HepG2 (cell line): ENCODE measurements at regions not wholly inside any gene's neighbourhood (a gene's known extent, or its start where the extent isn't known, plus 50 kb on each side); places are given as distances from the start of the nearest gene placed in this dataset.
A peak's percentile ranks its signal among the peaks of the same experiment; 100 is the strongest.

Source experiments
- ATAC-seq: fragments of 200-7000 bp; cut with Tn5 transposase; 3 replicates; pipeline ENCODE4 v1.9.1; 2020; ENCODE audit warnings: mild to moderate bottlenecking, moderate library complexity
- BruUV-seq: library from RNA; stranded (reverse); fragments of 400-500 nt; replicated peaks from 2 replicates; lab custom pipeline; 2021; lab: Mats Ljungman, UMichigan
- CTCF ChIA-PET: fragments of 300-600 bp; formaldehyde crosslinking; extraction: SDS; loops from one replicate; lab custom pipeline; 2021; ENCODE audit warnings: low total read pairs, inconsistent platforms, low intra/inter-chr PET ratio; lab: Yijun Ruan, JAX
- POLR2A ChIA-PET: fragments of 350-600 bp; sonication (Branson Sonifier 250); formaldehyde crosslinking; loops from one replicate; lab custom pipeline; 2020; ENCODE audit warnings: antibody characterized with exemption, inconsistent platforms; lab: Yijun Ruan, JAX
- DNase-seq: peaks from one replicate; pipeline ENCODE4 v3.0.0-alpha.2; 2015; ENCODE audit warnings: low spot score
- FAIRE-seq: peaks from 3 replicates; lab custom pipeline; 2011; peaks lifted over from hg19 to GRCh38; lab: Jason Lieb, UNC
- H2AFZ ChIP-seq: one replicate; pipeline ENCODE4 v1.6.1; 2011; ENCODE audit warnings: low read length, inconsistent platforms
- H3K27ac ChIP-seq: fragments of 300-600 bp; 3 replicates; pipeline ENCODE4 v1.8.0; 2011; ENCODE audit warnings: mixed run types, mild to moderate bottlenecking, mixed read lengths, low read length, inconsistent platforms; ENCODE audit not compliant: insufficient read depth; ENCODE audit errors: extremely low read length
- H3K27me3 ChIP-seq, 2 experiments: fragments of 200-600 bp in 1 of 2; 2 replicates in 1 of 2; 3 replicates in 1 of 2; pipeline versions ENCODE4 v1.6.0 to v1.8.0; 2011; ENCODE audit warnings: low read length in 2 of 2, mild to moderate bottlenecking in 2 of 2, moderate library complexity in 2 of 2, inconsistent platforms in 1 of 2; ENCODE audit not compliant: insufficient read depth in 2 of 2, control insufficient read depth in 1 of 2
- H3K36me3 ChIP-seq, 2 experiments: fragments of 200-600 bp in 1 of 2; replicated peaks in 1 of 2; 2 replicates in 1 of 2; 3 replicates in 1 of 2; pipeline versions ENCODE4 v1.5.1 to v1.8.0; 2011; ENCODE audit warnings: low read length in 2 of 2, inconsistent platforms in 1 of 2; ENCODE audit not compliant: insufficient read depth in 2 of 2, control insufficient read depth in 1 of 2
- H3K4me1 ChIP-seq: 2 replicates; pipeline ENCODE4 v1.5.1; 2012; ENCODE audit warnings: low read length, inconsistent platforms; ENCODE audit not compliant: insufficient read depth
- H3K4me2 ChIP-seq: 2 replicates; pipeline ENCODE4 v1.6.0; 2011; ENCODE audit warnings: low read depth, low read length, inconsistent platforms
- H3K4me3 ChIP-seq, 3 experiments: fragments of 200-600 bp in 1 of 3; sonication (generic), shearing (Covaris generic) in 1 of 3; replicated peaks in 1 of 3; 2 replicates each; pipeline ENCODE4 v1.5.1; 2011 to 2016; ENCODE audit warnings: low read length in 3 of 3, inconsistent platforms in 2 of 3, low read depth in 2 of 3, mild to moderate bottlenecking in 2 of 3, control low read depth in 1 of 3, mixed read lengths in 1 of 3; ENCODE audit not compliant: insufficient read depth in 1 of 3
- H3K79me2 ChIP-seq: one replicate; pipeline ENCODE4 v1.6.1; 2011; ENCODE audit warnings: low read length, inconsistent platforms; ENCODE audit not compliant: insufficient read depth
- H3K9ac ChIP-seq: 2 replicates; pipeline ENCODE4 v1.6.0; 2011; ENCODE audit warnings: mild to moderate bottlenecking, low read depth, low read length, inconsistent platforms; ENCODE audit not compliant: insufficient read depth
- H3K9me3 ChIP-seq: 2 replicates; pipeline ENCODE4 v1.5.1; 2012; ENCODE audit warnings: mild to moderate bottlenecking, low read length
- H4K20me1 ChIP-seq: 2 replicates; pipeline ENCODE4 v1.6.0; 2011; ENCODE audit warnings: inconsistent platforms, mild to moderate bottlenecking, low read length, moderate library complexity; ENCODE audit not compliant: insufficient read depth
- CBFB ChIP-seq: sonication (generic); formaldehyde crosslinking; IDR thresholded peaks from 2 replicates; pipeline ENCODE4 v1.4.0; 2020; ENCODE audit warnings: missing genetic modification reagents
- ETV5 ChIP-seq: IDR thresholded peaks from 2 replicates; pipeline ENCODE4 v1.6.1; 2018; ENCODE audit warnings: missing biosample characterization, missing genetic modification reagents, inconsistent platforms, borderline replicate concordance
- ISL2 ChIP-seq: sonication (generic); formaldehyde crosslinking; IDR thresholded peaks from 2 replicates; pipeline ENCODE4 v1.5.0; 2020; ENCODE audit warnings: missing genetic modification reagents
- RXRA ChIP-seq: sonication (generic); formaldehyde crosslinking; IDR thresholded peaks from 2 replicates; pipeline ENCODE4 v1.5.1; 2020; ENCODE audit warnings: missing genetic modification reagents
- ZNF430 ChIP-seq: sonication (generic); formaldehyde crosslinking; IDR thresholded peaks from 2 replicates; pipeline ENCODE4 v1.9.0; 2021; ENCODE audit warnings: mild to moderate bottlenecking, missing genetic modification reagents
- ZNF441 ChIP-seq: sonication (generic); formaldehyde crosslinking; IDR thresholded peaks from 2 replicates; pipeline ENCODE4 v1.7.0; 2021; ENCODE audit warnings: missing genetic modification reagents, borderline replicate concordance
- ZNF572 ChIP-seq: sonication (generic); formaldehyde crosslinking; IDR thresholded peaks from 2 replicates; pipeline ENCODE4 v1.5.1; 2020; ENCODE audit warnings: mild to moderate bottlenecking, missing genetic modification reagents
- ZNF615 ChIP-seq: sonication (generic); formaldehyde crosslinking; IDR thresholded peaks from 2 replicates; pipeline ENCODE4 v1.5.0; 2020; ENCODE audit warnings: mild to moderate bottlenecking, missing genetic modification reagents, borderline replicate concordance
- ZNF720 ChIP-seq: sonication (generic); formaldehyde crosslinking; IDR thresholded peaks from 2 replicates; pipeline ENCODE4 v1.4.0; 2020; ENCODE audit warnings: missing genetic modification reagents
- WGBS: methylation state at CpG from one replicate; pipeline ENCODE4 v1.1.6; 2017; ENCODE audit warnings: low lambda C conversion rate; 5-methylcytosine and 5-hydroxymethylcytosine counted together
- in situ Hi-C: cut with HindIII; loops from 2 replicates; pipeline ENCODE4 v1.10.0; 2017; ENCODE audit warnings: low pct_unique_long_range_greater_than_20kb; ENCODE audit not compliant: extremely low pct_ligation_motif_present
- intact Hi-C: fragments of 100-400 bp; cut with micrococcal nuclease; formaldehyde crosslinking; loops from one replicate; pipeline ENCODE4 v1.10.0; 2022; ENCODE audit not compliant: unreplicated experiment
- TF ChIP-seq, protein P1 (sequence below): sonication (generic); formaldehyde crosslinking; conservative IDR thresholded peaks from 2 replicates; pipeline ENCODE4 v1.8.0; 2022; ENCODE audit warnings: low read depth, missing genetic modification reagents
- TF ChIP-seq, protein P2 (sequence below): IDR thresholded peaks from 2 replicates; pipeline ENCODE4 v1.6.1; 2016; ENCODE audit warnings: low read depth, missing genetic modification reagents, missing compliant biosample characterization

DNA sequence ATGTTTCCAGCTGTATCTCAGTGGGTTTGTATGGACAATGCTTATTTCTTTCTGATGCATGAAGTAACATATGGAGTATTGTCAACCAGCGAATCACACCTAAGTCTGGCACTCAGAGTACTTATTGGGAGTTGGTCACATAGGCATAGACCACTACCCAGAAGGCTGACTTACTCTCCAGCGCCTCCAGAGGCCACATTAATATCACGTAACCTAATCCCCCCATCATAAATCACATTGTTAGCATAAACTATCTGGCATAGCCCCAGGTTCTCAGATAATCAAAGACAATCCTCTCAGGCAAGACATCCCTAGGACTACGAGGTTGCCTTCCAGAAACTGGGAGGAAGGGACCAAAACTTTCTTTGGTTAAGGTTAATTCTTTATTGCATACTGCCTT is 560.5 kb upstream of the PABPC4L start:
- DNase-seq (peak; percentile 1), ATAC-seq (peak; percentile 59), FAIRE-seq (no peak)
- WGBS = 23% methylated on average over 4 of the region's 4 CpGs
- TF ChIP-seq ZNF615 (no peak), ZNF572 (CRISPR knock-in tag) (no peak), RXRA (no peak)
- in situ Hi-C loops (no loop called here), intact Hi-C loops (no loop called here)
- no peaks in the 10 kb centered on the region for H3K27me3 ChIP-seq
- POLR2A ChIA-PET = no interaction called here
- no peaks in the 10 kb centered on the region for H3K36me3 ChIP-seq
- no peaks in the 10 kb centered on the region for H4K20me1 ChIP-seq
- H3K79me2 ChIP-seq = no peaks in the 10 kb centered on the region
- H3K27ac ChIP-seq = no peak overlapping the region
- no TSS peak for BruUV-seq
- H2AFZ ChIP-seq = no peak overlapping the region
- no peak overlapping the region for H3K4me2 ChIP-seq
- no peak overlapping the region for H3K9ac ChIP-seq
- no peaks in the 10 kb centered on the region for H3K9me3 ChIP-seq
- H3K4me1 ChIP-seq = no peaks in the 10 kb centered on the region
- CTCF ChIA-PET = no interaction called here
- H3K4me3 ChIP-seq = no peak overlapping the region

DNA sequence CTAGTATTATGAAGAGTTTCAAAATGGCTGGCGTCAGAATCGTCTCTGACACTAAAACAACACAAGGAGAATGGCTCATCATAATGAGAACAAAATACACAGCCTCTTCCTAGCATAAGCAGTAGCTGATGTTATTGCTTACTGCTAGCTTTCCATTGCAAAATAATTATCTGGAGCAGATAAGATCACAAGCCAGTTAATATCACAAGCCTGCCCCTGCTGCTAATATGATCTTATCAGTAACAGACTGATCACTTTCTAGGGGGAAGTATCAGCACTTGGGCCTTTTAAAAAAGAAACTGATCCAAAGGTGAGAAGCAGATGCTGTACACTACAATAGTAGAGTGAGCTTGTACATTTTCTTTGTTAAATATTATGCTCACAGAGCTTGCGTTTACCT is 554.8 kb upstream of the PABPC4L start:
- no peaks in the 10 kb centered on the region for H3K36me3 ChIP-seq
- H3K27me3 ChIP-seq = no peaks in the 10 kb centered on the region
- ChIA-PET POLR2A (no interaction called here), CTCF (no interaction called here)
- no peak overlapping the region for H3K4me2 ChIP-seq
- DNase-seq = no peak
- no TSS peak for BruUV-seq
- intact Hi-C loops = no loop called here
- no peak for TF ChIP-seq ISL2
- TF ChIP-seq CBFB (CRISPR knock-in tag) = no peak
- no peak for TF ChIP-seq ZNF430 (CRISPR knock-in tag)
- TF ChIP-seq ZNF441 (CRISPR knock-in tag) = no peak
- TF ChIP-seq ETV5 (CRISPR knock-in tag) = no peak
- TF ChIP-seq, protein P1, sequence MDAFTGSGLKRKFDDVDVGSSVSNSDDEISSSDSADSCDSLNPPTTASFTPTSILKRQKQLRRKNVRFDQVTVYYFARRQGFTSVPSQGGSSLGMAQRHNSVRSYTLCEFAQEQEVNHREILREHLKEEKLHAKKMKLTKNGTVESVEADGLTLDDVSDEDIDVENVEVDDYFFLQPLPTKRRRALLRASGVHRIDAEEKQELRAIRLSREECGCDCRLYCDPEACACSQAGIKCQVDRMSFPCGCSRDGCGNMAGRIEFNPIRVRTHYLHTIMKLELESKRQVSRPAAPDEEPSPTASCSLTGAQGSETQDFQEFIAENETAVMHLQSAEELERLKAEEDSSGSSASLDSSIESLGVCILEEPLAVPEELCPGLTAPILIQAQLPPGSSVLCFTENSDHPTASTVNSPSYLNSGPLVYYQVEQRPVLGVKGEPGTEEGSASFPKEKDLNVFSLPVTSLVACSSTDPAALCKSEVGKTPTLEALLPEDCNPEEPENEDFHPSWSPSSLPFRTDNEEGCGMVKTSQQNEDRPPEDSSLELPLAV (CRISPR knock-in tag) = no peak
- TF ChIP-seq, protein P2, sequence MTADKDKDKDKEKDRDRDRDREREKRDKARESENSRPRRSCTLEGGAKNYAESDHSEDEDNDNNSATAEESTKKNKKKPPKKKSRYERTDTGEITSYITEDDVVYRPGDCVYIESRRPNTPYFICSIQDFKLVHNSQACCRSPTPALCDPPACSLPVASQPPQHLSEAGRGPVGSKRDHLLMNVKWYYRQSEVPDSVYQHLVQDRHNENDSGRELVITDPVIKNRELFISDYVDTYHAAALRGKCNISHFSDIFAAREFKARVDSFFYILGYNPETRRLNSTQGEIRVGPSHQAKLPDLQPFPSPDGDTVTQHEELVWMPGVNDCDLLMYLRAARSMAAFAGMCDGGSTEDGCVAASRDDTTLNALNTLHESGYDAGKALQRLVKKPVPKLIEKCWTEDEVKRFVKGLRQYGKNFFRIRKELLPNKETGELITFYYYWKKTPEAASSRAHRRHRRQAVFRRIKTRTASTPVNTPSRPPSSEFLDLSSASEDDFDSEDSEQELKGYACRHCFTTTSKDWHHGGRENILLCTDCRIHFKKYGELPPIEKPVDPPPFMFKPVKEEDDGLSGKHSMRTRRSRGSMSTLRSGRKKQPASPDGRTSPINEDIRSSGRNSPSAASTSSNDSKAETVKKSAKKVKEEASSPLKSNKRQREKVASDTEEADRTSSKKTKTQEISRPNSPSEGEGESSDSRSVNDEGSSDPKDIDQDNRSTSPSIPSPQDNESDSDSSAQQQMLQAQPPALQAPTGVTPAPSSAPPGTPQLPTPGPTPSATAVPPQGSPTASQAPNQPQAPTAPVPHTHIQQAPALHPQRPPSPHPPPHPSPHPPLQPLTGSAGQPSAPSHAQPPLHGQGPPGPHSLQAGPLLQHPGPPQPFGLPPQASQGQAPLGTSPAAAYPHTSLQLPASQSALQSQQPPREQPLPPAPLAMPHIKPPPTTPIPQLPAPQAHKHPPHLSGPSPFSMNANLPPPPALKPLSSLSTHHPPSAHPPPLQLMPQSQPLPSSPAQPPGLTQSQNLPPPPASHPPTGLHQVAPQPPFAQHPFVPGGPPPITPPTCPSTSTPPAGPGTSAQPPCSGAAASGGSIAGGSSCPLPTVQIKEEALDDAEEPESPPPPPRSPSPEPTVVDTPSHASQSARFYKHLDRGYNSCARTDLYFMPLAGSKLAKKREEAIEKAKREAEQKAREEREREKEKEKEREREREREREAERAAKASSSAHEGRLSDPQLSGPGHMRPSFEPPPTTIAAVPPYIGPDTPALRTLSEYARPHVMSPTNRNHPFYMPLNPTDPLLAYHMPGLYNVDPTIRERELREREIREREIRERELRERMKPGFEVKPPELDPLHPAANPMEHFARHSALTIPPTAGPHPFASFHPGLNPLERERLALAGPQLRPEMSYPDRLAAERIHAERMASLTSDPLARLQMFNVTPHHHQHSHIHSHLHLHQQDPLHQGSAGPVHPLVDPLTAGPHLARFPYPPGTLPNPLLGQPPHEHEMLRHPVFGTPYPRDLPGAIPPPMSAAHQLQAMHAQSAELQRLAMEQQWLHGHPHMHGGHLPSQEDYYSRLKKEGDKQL = no peak
- TF ChIP-seq ZNF720 (CRISPR knock-in tag) = no peak
- in situ Hi-C loops = no loop called here
- no peaks in the 10 kb centered on the region for H3K9me3 ChIP-seq
- H2AFZ ChIP-seq = no peak overlapping the region
- H3K9ac ChIP-seq = no peak overlapping the region
- no peaks in the 10 kb centered on the region for H3K79me2 ChIP-seq
- H3K27ac ChIP-seq = no peak overlapping the region
- FAIRE-seq = no peak
- 17% methylated on average over 3 of the region's 3 CpGs for WGBS
- no peak overlapping the region for H3K4me3 ChIP-seq
- H4K20me1 ChIP-seq = no peaks in the 10 kb centered on the region
- H3K4me1 ChIP-seq = no peaks in the 10 kb centered on the region
- ATAC-seq = no peak
